H9 (cell line): ENCODE measurements at regions not wholly inside any gene's neighbourhood (a gene's known extent, or its start where the extent isn't known, plus 50 kb on each side); places are given as distances from the start of the nearest gene placed in this dataset.

Experiments
- DNase-seq: peaks from one replicate; pipeline ENCODE4 v3.0.0-alpha.2; 2017
- H2AFZ ChIP-seq: one replicate; pipeline ENCODE4 v1.6.1; 2013; ENCODE audit warnings: mild to moderate bottlenecking, low read length, control low read depth, moderate library complexity
- H2AK5ac ChIP-seq: 2 replicates; pipeline ENCODE4 v1.6.1; 2013; ENCODE audit warnings: low read length, control low read depth, mixed read lengths; ENCODE audit not compliant: insufficient read length
- H2BK120ac ChIP-seq: one replicate; pipeline ENCODE4 v1.6.1; 2013; ENCODE audit warnings: low read depth, mild to moderate bottlenecking, low read length, control low read depth, inconsistent platforms; ENCODE audit not compliant: poor library complexity, severe bottlenecking
- H2BK12ac ChIP-seq: 2 replicates; pipeline ENCODE4 v1.6.1; 2013; ENCODE audit warnings: low read length, control low read depth, mixed read lengths, low read depth; ENCODE audit not compliant: insufficient read length
- H2BK15ac ChIP-seq: 2 replicates; pipeline ENCODE4 v1.6.1; 2013; ENCODE audit warnings: low read depth, low read length, control low read depth
- H2BK20ac ChIP-seq: one replicate; pipeline ENCODE4 v1.6.1; 2013; ENCODE audit warnings: low read depth, mild to moderate bottlenecking, low read length, control low read depth, inconsistent platforms; ENCODE audit not compliant: poor library complexity, severe bottlenecking
- H2BK5ac ChIP-seq: 2 replicates; pipeline ENCODE4 v1.6.1; 2013; ENCODE audit warnings: low read length, control low read depth, mixed read lengths; ENCODE audit not compliant: insufficient read length
- H3K14ac ChIP-seq: 2 replicates; pipeline ENCODE4 v1.6.1; 2013; ENCODE audit warnings: low read length, control low read depth; ENCODE audit not compliant: insufficient read depth
- H3K18ac ChIP-seq: 2 replicates; pipeline ENCODE4 v1.6.1; 2013; ENCODE audit warnings: low read depth, mild to moderate bottlenecking, mixed read lengths, low read length, control low read depth; ENCODE audit not compliant: insufficient read length
- H3K23ac ChIP-seq: 2 replicates; pipeline ENCODE4 v1.6.1; 2013; ENCODE audit warnings: low read length, control low read depth, mixed read lengths, low read depth; ENCODE audit not compliant: insufficient read length
- H3K23me2 ChIP-seq: 2 replicates; pipeline ENCODE4 v1.6.1; 2013; ENCODE audit warnings: low read depth, mild to moderate bottlenecking, mixed read lengths, low read length, control low read depth; ENCODE audit not compliant: insufficient read length, poor library complexity, severe bottlenecking
- H3K27ac ChIP-seq: 2 replicates; pipeline ENCODE4 v1.5.1; 2013; ENCODE audit warnings: low read length, control low read depth, mixed read lengths, low read depth; ENCODE audit not compliant: insufficient read length
- H3K27me3 ChIP-seq: 2 replicates; pipeline ENCODE4 v1.6.1; 2013; ENCODE audit warnings: low read length, control low read depth, inconsistent platforms; ENCODE audit not compliant: insufficient read depth
- H3K4ac ChIP-seq: 2 replicates; pipeline ENCODE4 v1.6.1; 2013; ENCODE audit warnings: low read depth, mild to moderate bottlenecking, control low read depth, inconsistent platforms, low read length, moderate library complexity
- H3K4me1 ChIP-seq: 2 replicates; pipeline ENCODE4 v1.6.1; 2013; ENCODE audit warnings: low read length, control low read depth, inconsistent platforms; ENCODE audit not compliant: insufficient read depth
- H3K4me2 ChIP-seq: 2 replicates; pipeline ENCODE4 v1.6.1; 2013; ENCODE audit warnings: low read length, control low read depth, mixed read lengths; ENCODE audit not compliant: insufficient read length, insufficient read depth
- H3K56ac ChIP-seq: 2 replicates; pipeline ENCODE4 v1.6.1; 2013; ENCODE audit warnings: low read depth, mild to moderate bottlenecking, mixed read lengths, low read length, control low read depth; ENCODE audit not compliant: insufficient read length
- H3K79me1 ChIP-seq: 2 replicates; pipeline ENCODE4 v1.6.1; 2013; ENCODE audit warnings: low read depth, mild to moderate bottlenecking, moderate library complexity, low read length, control low read depth, inconsistent platforms; ENCODE audit not compliant: insufficient read depth, poor library complexity, severe bottlenecking
- H3K79me2 ChIP-seq: 2 replicates; pipeline ENCODE4 v1.6.1; 2013; ENCODE audit warnings: low read length, control low read depth, inconsistent platforms; ENCODE audit not compliant: insufficient read depth
- H3K9ac ChIP-seq: 2 replicates; pipeline ENCODE4 v1.6.1; 2013; ENCODE audit warnings: low read length, control low read depth, mixed read lengths; ENCODE audit not compliant: insufficient read length; ENCODE audit errors: extremely low read depth
- H3K9me3 ChIP-seq: one replicate; pipeline ENCODE4 v1.6.1; 2013; ENCODE audit warnings: low read depth, low read length, inconsistent platforms; ENCODE audit not compliant: control insufficient read depth
- H3T11ph ChIP-seq: one replicate; pipeline ENCODE4 v1.6.1; 2013; ENCODE audit warnings: mild to moderate bottlenecking, low read length, control low read depth, inconsistent platforms
- H4K20me1 ChIP-seq: one replicate; pipeline ENCODE4 v1.6.1; 2013; ENCODE audit not compliant: control insufficient read depth, insufficient read length, insufficient read depth
- H4K5ac ChIP-seq: 2 replicates; pipeline ENCODE4 v1.6.1; 2013; ENCODE audit warnings: low read depth, mild to moderate bottlenecking, mixed read lengths, low read length, control low read depth; ENCODE audit not compliant: insufficient read length
- H4K8ac ChIP-seq: replicated peaks from 2 replicates; pipeline ENCODE4 v1.6.1; 2013; ENCODE audit warnings: low read length, control low read depth, mixed read lengths, low read depth; ENCODE audit not compliant: insufficient read length
- H4K91ac ChIP-seq: 2 replicates; pipeline ENCODE4 v1.6.1; 2013; ENCODE audit warnings: low read depth, mild to moderate bottlenecking, moderate library complexity, mixed read lengths, low read length, control low read depth; ENCODE audit not compliant: insufficient read length
- H3K27ac Mint-ChIP-seq, 3 experiments: 2 replicates in 2 of 3; 3 replicates in 1 of 3; pipeline ENCODE4 v1.8.0; 2020 to 2021; ENCODE audit warnings: mixed read lengths in 3 of 3, mild to moderate bottlenecking in 1 of 3, moderate library complexity in 1 of 3
- H3K27me3 Mint-ChIP-seq: 2 replicates; pipeline ENCODE4 v1.8.0; 2021; ENCODE audit warnings: low read depth, mild to moderate bottlenecking, moderate library complexity, mixed read lengths
- H3K36me3 Mint-ChIP-seq, 3 experiments: 2 replicates in 2 of 3; 3 replicates in 1 of 3; pipeline ENCODE4 v1.8.0; 2020 to 2021; ENCODE audit warnings: low read depth in 3 of 3, mixed read lengths in 3 of 3; ENCODE audit not compliant: insufficient read depth in 1 of 3
- H3K4me1 Mint-ChIP-seq, 2 experiments: 2 replicates each; pipeline ENCODE4 v1.8.0; 2020; ENCODE audit warnings: mixed read lengths in 2 of 2
- H3K4me3 Mint-ChIP-seq, 2 experiments: 2 replicates in 1 of 2; 3 replicates in 1 of 2; pipeline ENCODE4 v1.8.0; 2020 to 2021; ENCODE audit warnings: mild to moderate bottlenecking in 2 of 2, mixed read lengths in 2 of 2, moderate library complexity in 1 of 2
- H3K9me3 Mint-ChIP-seq, 2 experiments: 2 replicates in 1 of 2; 3 replicates in 1 of 2; pipeline ENCODE4 v1.8.0; 2020; ENCODE audit warnings: mild to moderate bottlenecking in 2 of 2, mixed read lengths in 2 of 2, moderate library complexity in 1 of 2
- WGBS: extraction: QIAGEN DNeasy Blood & Tissue Kit; methylation state at CpG from one replicate; pipeline ENCODE4 v1.1.7; 2013; ENCODE audit warnings: missing lambda C conversion rate, low lambda C conversion rate, mixed read lengths; ENCODE audit not compliant: insufficient read length; ENCODE audit errors: extremely low coverage; 5-methylcytosine and 5-hydroxymethylcytosine counted together
- TF ChIP-seq, protein P1 (sequence below): fragments of 200-600 bp; sonication (generic); conservative IDR thresholded peaks from 3 replicates; pipeline ENCODE4 v1.8.0; 2021; ENCODE audit warnings: antibody characterized with exemption, mild to moderate bottlenecking

- H4K20me1 ChIP-seq: no peaks in the 10 kb centered on the region
- no peak for DNase-seq
Observed at GRCh38 chr2:186101616-186102015, 363.0 kb downstream of the FSIP2 start.

More at GRCh38 chr2:186101616-186102015, 363.0 kb downstream of the FSIP2 start:
- H3K27ac ChIP-seq: no peak overlapping the region
- H3K4me2 ChIP-seq: no peak overlapping the region
- peaks cover 17 to 21% of the 10 kb centered on the region in 2 experiments for H3K4me1 Mint-ChIP-seq
- H2BK12ac ChIP-seq: no peak overlapping the region
- H3K36me3 Mint-ChIP-seq: no peaks in the 10 kb centered on the region
- H3K9ac ChIP-seq: no peak overlapping the region
- no peaks in the 10 kb centered on the region for H3K9me3 Mint-ChIP-seq
- H3K27me3 Mint-ChIP-seq: no peaks in the 10 kb centered on the region
- no peak overlapping the region for H3K56ac ChIP-seq
- H4K5ac ChIP-seq: no peak overlapping the region
- H2BK15ac ChIP-seq: no peak overlapping the region
- no peaks in the 10 kb centered on the region for H3K27me3 ChIP-seq
- no peak overlapping the region for H2AK5ac ChIP-seq
- no peak overlapping the region for H2AFZ ChIP-seq
- H3K9me3 ChIP-seq: no peaks in the 10 kb centered on the region
- no peak overlapping the region for H4K8ac ChIP-seq
- H3K14ac ChIP-seq: no peak overlapping the region
- H3K27ac Mint-ChIP-seq: no peak overlapping the region
- H2BK120ac ChIP-seq: no peak overlapping the region
- H3K4me3 Mint-ChIP-seq: no peak overlapping the region
- H4K91ac ChIP-seq: no peak overlapping the region
- H2BK20ac ChIP-seq: no peak overlapping the region
- H3K79me1 ChIP-seq: no peaks in the 10 kb centered on the region
- no peaks in the 10 kb centered on the region for H3K79me2 ChIP-seq
- TF ChIP-seq, protein P1, sequence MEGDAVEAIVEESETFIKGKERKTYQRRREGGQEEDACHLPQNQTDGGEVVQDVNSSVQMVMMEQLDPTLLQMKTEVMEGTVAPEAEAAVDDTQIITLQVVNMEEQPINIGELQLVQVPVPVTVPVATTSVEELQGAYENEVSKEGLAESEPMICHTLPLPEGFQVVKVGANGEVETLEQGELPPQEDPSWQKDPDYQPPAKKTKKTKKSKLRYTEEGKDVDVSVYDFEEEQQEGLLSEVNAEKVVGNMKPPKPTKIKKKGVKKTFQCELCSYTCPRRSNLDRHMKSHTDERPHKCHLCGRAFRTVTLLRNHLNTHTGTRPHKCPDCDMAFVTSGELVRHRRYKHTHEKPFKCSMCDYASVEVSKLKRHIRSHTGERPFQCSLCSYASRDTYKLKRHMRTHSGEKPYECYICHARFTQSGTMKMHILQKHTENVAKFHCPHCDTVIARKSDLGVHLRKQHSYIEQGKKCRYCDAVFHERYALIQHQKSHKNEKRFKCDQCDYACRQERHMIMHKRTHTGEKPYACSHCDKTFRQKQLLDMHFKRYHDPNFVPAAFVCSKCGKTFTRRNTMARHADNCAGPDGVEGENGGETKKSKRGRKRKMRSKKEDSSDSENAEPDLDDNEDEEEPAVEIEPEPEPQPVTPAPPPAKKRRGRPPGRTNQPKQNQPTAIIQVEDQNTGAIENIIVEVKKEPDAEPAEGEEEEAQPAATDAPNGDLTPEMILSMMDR: no peak
- no peak overlapping the region for H3K4ac ChIP-seq
- H3K4me1 ChIP-seq: no peaks in the 10 kb centered on the region; the same call in 1 of the 2 replicates
- no peak overlapping the region for H3T11ph ChIP-seq
- H3K23me2 ChIP-seq: no peaks in the 10 kb centered on the region
- H3K23ac ChIP-seq: no peak overlapping the region
- H3K18ac ChIP-seq: no peak overlapping the region
- 100% methylated on average over 1 of the region's 3 CpGs for WGBS
- H2BK5ac ChIP-seq: no peak overlapping the region
